H9 (cell line): ENCODE measurements at regions not wholly inside any gene's neighbourhood (a gene's known extent, or its start where the extent isn't known, plus 50 kb on each side); places are given as distances from the start of the nearest gene placed in this dataset.
A peak's percentile ranks its signal among the peaks of the same experiment; 100 is the strongest.

ENCODE experiments used
- DNase-seq: peaks from one replicate; pipeline ENCODE4 v3.0.0-alpha.2; 2017
- H2AFZ ChIP-seq: one replicate; pipeline ENCODE4 v1.6.1; 2013; ENCODE audit warnings: mild to moderate bottlenecking, low read length, control low read depth, moderate library complexity
- H2AK5ac ChIP-seq: 2 replicates; pipeline ENCODE4 v1.6.1; 2013; ENCODE audit warnings: low read length, control low read depth, mixed read lengths; ENCODE audit not compliant: insufficient read length
- H2BK120ac ChIP-seq: one replicate; pipeline ENCODE4 v1.6.1; 2013; ENCODE audit warnings: low read depth, mild to moderate bottlenecking, low read length, control low read depth, inconsistent platforms; ENCODE audit not compliant: poor library complexity, severe bottlenecking
- H2BK12ac ChIP-seq: 2 replicates; pipeline ENCODE4 v1.6.1; 2013; ENCODE audit warnings: low read length, control low read depth, mixed read lengths, low read depth; ENCODE audit not compliant: insufficient read length
- H2BK15ac ChIP-seq: 2 replicates; pipeline ENCODE4 v1.6.1; 2013; ENCODE audit warnings: low read depth, low read length, control low read depth
- H2BK20ac ChIP-seq: one replicate; pipeline ENCODE4 v1.6.1; 2013; ENCODE audit warnings: low read depth, mild to moderate bottlenecking, low read length, control low read depth, inconsistent platforms; ENCODE audit not compliant: poor library complexity, severe bottlenecking
- H2BK5ac ChIP-seq: 2 replicates; pipeline ENCODE4 v1.6.1; 2013; ENCODE audit warnings: low read length, control low read depth, mixed read lengths; ENCODE audit not compliant: insufficient read length
- H3K14ac ChIP-seq: 2 replicates; pipeline ENCODE4 v1.6.1; 2013; ENCODE audit warnings: low read length, control low read depth; ENCODE audit not compliant: insufficient read depth
- H3K18ac ChIP-seq: 2 replicates; pipeline ENCODE4 v1.6.1; 2013; ENCODE audit warnings: low read depth, mild to moderate bottlenecking, mixed read lengths, low read length, control low read depth; ENCODE audit not compliant: insufficient read length
- H3K23ac ChIP-seq: 2 replicates; pipeline ENCODE4 v1.6.1; 2013; ENCODE audit warnings: low read length, control low read depth, mixed read lengths, low read depth; ENCODE audit not compliant: insufficient read length
- H3K23me2 ChIP-seq: 2 replicates; pipeline ENCODE4 v1.6.1; 2013; ENCODE audit warnings: low read depth, mild to moderate bottlenecking, mixed read lengths, low read length, control low read depth; ENCODE audit not compliant: insufficient read length, poor library complexity, severe bottlenecking
- H3K27ac ChIP-seq: 2 replicates; pipeline ENCODE4 v1.5.1; 2013; ENCODE audit warnings: low read length, control low read depth, mixed read lengths, low read depth; ENCODE audit not compliant: insufficient read length
- H3K27me3 ChIP-seq: 2 replicates; pipeline ENCODE4 v1.6.1; 2013; ENCODE audit warnings: low read length, control low read depth, inconsistent platforms; ENCODE audit not compliant: insufficient read depth
- H3K4ac ChIP-seq: 2 replicates; pipeline ENCODE4 v1.6.1; 2013; ENCODE audit warnings: low read depth, mild to moderate bottlenecking, control low read depth, inconsistent platforms, low read length, moderate library complexity
- H3K4me1 ChIP-seq: 2 replicates; pipeline ENCODE4 v1.6.1; 2013; ENCODE audit warnings: low read length, control low read depth, inconsistent platforms; ENCODE audit not compliant: insufficient read depth
- H3K4me2 ChIP-seq: 2 replicates; pipeline ENCODE4 v1.6.1; 2013; ENCODE audit warnings: low read length, control low read depth, mixed read lengths; ENCODE audit not compliant: insufficient read length, insufficient read depth
- H3K56ac ChIP-seq: 2 replicates; pipeline ENCODE4 v1.6.1; 2013; ENCODE audit warnings: low read depth, mild to moderate bottlenecking, mixed read lengths, low read length, control low read depth; ENCODE audit not compliant: insufficient read length
- H3K79me1 ChIP-seq: 2 replicates; pipeline ENCODE4 v1.6.1; 2013; ENCODE audit warnings: low read depth, mild to moderate bottlenecking, moderate library complexity, low read length, control low read depth, inconsistent platforms; ENCODE audit not compliant: insufficient read depth, poor library complexity, severe bottlenecking
- H3K79me2 ChIP-seq: 2 replicates; pipeline ENCODE4 v1.6.1; 2013; ENCODE audit warnings: low read length, control low read depth, inconsistent platforms; ENCODE audit not compliant: insufficient read depth
- H3K9ac ChIP-seq: 2 replicates; pipeline ENCODE4 v1.6.1; 2013; ENCODE audit warnings: low read length, control low read depth, mixed read lengths; ENCODE audit not compliant: insufficient read length; ENCODE audit errors: extremely low read depth
- H3K9me3 ChIP-seq: one replicate; pipeline ENCODE4 v1.6.1; 2013; ENCODE audit warnings: low read depth, low read length, inconsistent platforms; ENCODE audit not compliant: control insufficient read depth
- H3T11ph ChIP-seq: one replicate; pipeline ENCODE4 v1.6.1; 2013; ENCODE audit warnings: mild to moderate bottlenecking, low read length, control low read depth, inconsistent platforms
- H4K20me1 ChIP-seq: one replicate; pipeline ENCODE4 v1.6.1; 2013; ENCODE audit not compliant: control insufficient read depth, insufficient read length, insufficient read depth
- H4K5ac ChIP-seq: 2 replicates; pipeline ENCODE4 v1.6.1; 2013; ENCODE audit warnings: low read depth, mild to moderate bottlenecking, mixed read lengths, low read length, control low read depth; ENCODE audit not compliant: insufficient read length
- H4K8ac ChIP-seq: replicated peaks from 2 replicates; pipeline ENCODE4 v1.6.1; 2013; ENCODE audit warnings: low read length, control low read depth, mixed read lengths, low read depth; ENCODE audit not compliant: insufficient read length
- H4K91ac ChIP-seq: 2 replicates; pipeline ENCODE4 v1.6.1; 2013; ENCODE audit warnings: low read depth, mild to moderate bottlenecking, moderate library complexity, mixed read lengths, low read length, control low read depth; ENCODE audit not compliant: insufficient read length
- H3K27ac Mint-ChIP-seq, 3 experiments: 2 replicates in 2 of 3; 3 replicates in 1 of 3; pipeline ENCODE4 v1.8.0; 2020 to 2021; ENCODE audit warnings: mixed read lengths in 3 of 3, mild to moderate bottlenecking in 1 of 3, moderate library complexity in 1 of 3
- H3K27me3 Mint-ChIP-seq: 2 replicates; pipeline ENCODE4 v1.8.0; 2021; ENCODE audit warnings: low read depth, mild to moderate bottlenecking, moderate library complexity, mixed read lengths
- H3K36me3 Mint-ChIP-seq, 3 experiments: 2 replicates in 2 of 3; 3 replicates in 1 of 3; pipeline ENCODE4 v1.8.0; 2020 to 2021; ENCODE audit warnings: low read depth in 3 of 3, mixed read lengths in 3 of 3; ENCODE audit not compliant: insufficient read depth in 1 of 3
- H3K4me1 Mint-ChIP-seq, 2 experiments: 2 replicates each; pipeline ENCODE4 v1.8.0; 2020; ENCODE audit warnings: mixed read lengths in 2 of 2
- H3K4me3 Mint-ChIP-seq, 2 experiments: 2 replicates in 1 of 2; 3 replicates in 1 of 2; pipeline ENCODE4 v1.8.0; 2020 to 2021; ENCODE audit warnings: mild to moderate bottlenecking in 2 of 2, mixed read lengths in 2 of 2, moderate library complexity in 1 of 2
- H3K9me3 Mint-ChIP-seq, 2 experiments: 2 replicates in 1 of 2; 3 replicates in 1 of 2; pipeline ENCODE4 v1.8.0; 2020; ENCODE audit warnings: mild to moderate bottlenecking in 2 of 2, mixed read lengths in 2 of 2, moderate library complexity in 1 of 2
- CTCF ChIP-seq: fragments of 200-600 bp; sonication (generic); conservative IDR thresholded peaks from 3 replicates; pipeline ENCODE4 v1.8.0; 2021; ENCODE audit warnings: antibody characterized with exemption, mild to moderate bottlenecking
- WGBS: extraction: QIAGEN DNeasy Blood & Tissue Kit; methylation state at CpG from one replicate; pipeline ENCODE4 v1.1.7; 2013; ENCODE audit warnings: missing lambda C conversion rate, low lambda C conversion rate, mixed read lengths; ENCODE audit not compliant: insufficient read length; ENCODE audit errors: extremely low coverage; 5-methylcytosine and 5-hydroxymethylcytosine counted together

GRCh38 chr20:18987781-18988360 lies 174.3 kb downstream of the SCP2D1 start:
- Mint-ChIP-seq H3K27me3 (peaks cover 2% of the 10 kb centered on the region; the same call in 1 of the 2 replicates), H3K9me3 (peaks cover 4% of the 10 kb centered on the region in 2 experiments), H3K4me3 (no peak overlapping the region), H3K4me1 (peaks cover 9 to 16% of the 10 kb centered on the region in 2 experiments), H3K27ac (peak overlapping the region in 1 of 3 experiments; percentile 68; a peak in 1 of 7 replicates), H3K36me3 (peaks cover 2 to 6% (median 2%) of the 10 kb centered on the region in 3 experiments; a peak in 3 of 7 replicates)
- H3K9me3 ChIP-seq, result no peaks in the 10 kb centered on the region
- H3K79me1 ChIP-seq, result no peaks in the 10 kb centered on the region
- H3K23me2 ChIP-seq, result no peaks in the 10 kb centered on the region
- no peak overlapping the region for H3K27ac ChIP-seq
- no peak overlapping the region for H3K56ac ChIP-seq
- H3K4me2 ChIP-seq, result no peak overlapping the region
- no CpG with 5 or more reads among the region's 5 CpGs for WGBS
- no peak overlapping the region for H2AK5ac ChIP-seq
- no peak overlapping the region for H3K23ac ChIP-seq
- no peaks in the 10 kb centered on the region for H3K4me1 ChIP-seq
- H2BK20ac ChIP-seq, result no peak overlapping the region
- H3K27me3 ChIP-seq, result no peaks in the 10 kb centered on the region
- H4K5ac ChIP-seq, result no peak overlapping the region
- H4K91ac ChIP-seq, result no peak overlapping the region
- H4K20me1 ChIP-seq, result no peaks in the 10 kb centered on the region
- no peak overlapping the region for H2AFZ ChIP-seq
- H2BK12ac ChIP-seq, result no peak overlapping the region
- no peak overlapping the region for H3K4ac ChIP-seq
- TF ChIP-seq CTCF, result no peak
- H2BK120ac ChIP-seq, result no peak overlapping the region
- DNase-seq, result no peak
- H3K14ac ChIP-seq, result no peak overlapping the region
- H4K8ac ChIP-seq, result no peak overlapping the region
- H3K18ac ChIP-seq, result no peak overlapping the region
- H2BK5ac ChIP-seq, result no peak overlapping the region
- H2BK15ac ChIP-seq, result no peak overlapping the region
- no peak overlapping the region for H3K9ac ChIP-seq
- no peak overlapping the region for H3T11ph ChIP-seq
- H3K79me2 ChIP-seq, result no peaks in the 10 kb centered on the region
